ENCODE measurements at regions not wholly inside any gene's neighbourhood (a gene's known extent, or its start where the extent isn't known, plus 50 kb on each side); places are given as distances from the start of the nearest gene placed in this dataset.

GRCh38 chr2:126953483-126953882, 54.8 kb downstream of the TEX51 start:
- TF ChIP-seq CTCF (IDR thresholded peaks at IDR 0.05; ENCODE audit: control extremely low read depth in 1 of 3, insufficient read depth in 1 of 3, low read depth in 1 of 3, low read length in 3 of 3) (no peak), YY1 (IDR thresholded peaks at IDR 0.05; ENCODE audit: low read depth, low read length) (no peak), ATF2 (IDR thresholded peaks at IDR 0.05; ENCODE audit: low read length) (no peak), CHD2 (IDR thresholded peaks at IDR 0.05; ENCODE audit: low read length) (no peak), PHF8 (conservative IDR thresholded peaks at IDR 0.05; ENCODE audit: low read depth, low read length) (no peak), HDAC6 (IDR thresholded peaks at IDR 0.05; ENCODE audit: low read depth, low read length) (no peak), ZNF274 (IDR thresholded peaks at IDR 0.05; ENCODE audit: borderline replicate concordance, extremely low read depth, low read length) (no peak), EGR1 (IDR thresholded peaks at IDR 0.05; ENCODE audit: borderline replicate concordance, low read depth, low read length) (no peak)

All from H1 (cell line).